ENCODE measurements at regions not wholly inside any gene's neighbourhood (a gene's known extent, or its start where the extent isn't known, plus 50 kb on each side); places are given as distances from the start of the nearest gene placed in this dataset.

GRCh38 chr10:91345716-91346115, 64.4 kb upstream of the HECTD2 start:
- no peak for TF ChIP-seq CREB5 (CRISPR knock-in tag; IDR thresholded peaks at IDR 0.05; ENCODE audit: low read depth)
- no peak for TF ChIP-seq GLIS3 (CRISPR knock-in tag; IDR thresholded peaks at IDR 0.05)
- no peak for TF ChIP-seq ZNF8 (CRISPR knock-in tag; IDR thresholded peaks at IDR 0.05)
- TF ChIP-seq, protein P1, sequence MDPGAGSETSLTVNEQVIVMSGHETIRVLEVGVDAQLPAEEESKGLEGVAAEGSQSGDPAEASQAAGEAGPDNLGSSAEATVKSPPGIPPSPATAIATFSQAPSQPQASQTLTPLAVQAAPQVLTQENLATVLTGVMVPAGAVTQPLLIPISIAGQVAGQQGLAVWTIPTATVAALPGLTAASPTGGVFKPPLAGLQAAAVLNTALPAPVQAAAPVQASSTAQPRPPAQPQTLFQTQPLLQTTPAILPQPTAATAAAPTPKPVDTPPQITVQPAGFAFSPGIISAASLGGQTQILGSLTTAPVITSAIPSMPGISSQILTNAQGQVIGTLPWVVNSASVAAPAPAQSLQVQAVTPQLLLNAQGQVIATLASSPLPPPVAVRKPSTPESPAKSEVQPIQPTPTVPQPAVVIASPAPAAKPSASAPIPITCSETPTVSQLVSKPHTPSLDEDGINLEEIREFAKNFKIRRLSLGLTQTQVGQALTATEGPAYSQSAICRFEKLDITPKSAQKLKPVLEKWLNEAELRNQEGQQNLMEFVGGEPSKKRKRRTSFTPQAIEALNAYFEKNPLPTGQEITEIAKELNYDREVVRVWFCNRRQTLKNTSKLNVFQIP (CRISPR knock-in tag; IDR thresholded peaks at IDR 0.05; ENCODE audit: borderline replicate concordance, low read depth), result no peak
- no peak for TF ChIP-seq CSDC2 (CRISPR knock-in tag; IDR thresholded peaks at IDR 0.05)
- no peak for TF ChIP-seq OSR1 (CRISPR knock-in tag; IDR thresholded peaks at IDR 0.05)
